NT2/D1 (cell line): ENCODE measurements at regions not wholly inside any gene's neighbourhood (a gene's known extent, or its start where the extent isn't known, plus 50 kb on each side); places are given as distances from the start of the nearest gene placed in this dataset.

Experiments
- SUZ12 ChIP-seq: IDR thresholded peaks from 2 replicates; pipeline ENCODE4 v1.6.1; 2011; ENCODE audit not compliant: insufficient read length, insufficient read depth; ENCODE audit errors: extremely low read depth
- ZNF274 ChIP-seq: IDR thresholded peaks from 2 replicates; pipeline ENCODE4 v1.6.1; 2011; ENCODE audit warnings: mild to moderate bottlenecking, low read depth, low read length

- no peak for TF ChIP-seq ZNF274
- TF ChIP-seq SUZ12 = no peak
Measured at GRCh38 chr4:135949931-135950330, 1582.4 kb downstream of the PCDH18 start.
